Endothelial cell of umbilical vein (primary cell): ENCODE measurements at regions not wholly inside any gene's neighbourhood (a gene's known extent, or its start where the extent isn't known, plus 50 kb on each side); places are given as distances from the start of the nearest gene placed in this dataset.

Experiments
- POLR2A ChIP-seq: IDR thresholded peaks from 2 replicates; pipeline ENCODE4 v1.6.1; 2012; ENCODE audit warnings: low read depth, mild to moderate bottlenecking, control low read depth, low read length
- TF ChIP-seq, protein P1 (sequence below), 2 donors: IDR thresholded peaks; 1 replicate in 1 of 2; 2 replicates in 1 of 2; pipeline ENCODE4 v1.5.1; 2011; ENCODE audit warnings: low read length in 2 of 2, mild to moderate bottlenecking in 2 of 2, moderate library complexity in 2 of 2, control low read depth in 1 of 2, inconsistent platforms in 1 of 2, low read depth in 1 of 2; ENCODE audit not compliant: insufficient read depth in 1 of 2; ENCODE audit errors: extremely low read depth in 1 of 2

DNA sequence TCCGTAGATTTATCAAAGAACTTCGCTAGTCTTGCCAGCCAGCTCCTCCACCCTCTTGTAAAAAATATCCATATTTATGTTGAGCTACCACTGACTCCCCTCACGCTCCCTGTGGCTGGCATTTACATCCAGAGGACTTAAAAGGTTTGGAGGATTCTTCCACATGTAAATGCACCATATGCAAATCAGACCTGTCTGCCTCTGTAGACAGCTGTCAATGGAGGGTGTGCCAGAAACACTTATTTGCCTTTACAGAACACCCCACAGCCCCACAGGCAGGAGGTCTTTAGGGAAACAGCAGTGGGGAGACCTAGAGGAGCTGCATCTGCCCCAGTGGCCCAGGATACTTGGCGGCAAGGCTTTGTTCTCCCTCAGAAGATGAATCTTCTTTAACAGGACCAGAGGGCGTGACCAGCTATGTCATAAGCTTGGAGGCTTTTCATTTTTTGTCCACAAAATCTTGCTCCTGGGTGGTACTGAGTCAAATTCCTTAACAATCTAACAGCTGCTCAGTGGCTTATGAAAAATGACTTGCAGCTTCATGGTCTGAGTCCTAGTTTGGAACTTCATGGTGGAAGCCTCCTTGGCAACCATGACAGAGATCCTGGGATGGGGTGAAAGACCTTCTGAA is 535.8 kb downstream of the EBF1 start:
- TF ChIP-seq, protein P1, sequence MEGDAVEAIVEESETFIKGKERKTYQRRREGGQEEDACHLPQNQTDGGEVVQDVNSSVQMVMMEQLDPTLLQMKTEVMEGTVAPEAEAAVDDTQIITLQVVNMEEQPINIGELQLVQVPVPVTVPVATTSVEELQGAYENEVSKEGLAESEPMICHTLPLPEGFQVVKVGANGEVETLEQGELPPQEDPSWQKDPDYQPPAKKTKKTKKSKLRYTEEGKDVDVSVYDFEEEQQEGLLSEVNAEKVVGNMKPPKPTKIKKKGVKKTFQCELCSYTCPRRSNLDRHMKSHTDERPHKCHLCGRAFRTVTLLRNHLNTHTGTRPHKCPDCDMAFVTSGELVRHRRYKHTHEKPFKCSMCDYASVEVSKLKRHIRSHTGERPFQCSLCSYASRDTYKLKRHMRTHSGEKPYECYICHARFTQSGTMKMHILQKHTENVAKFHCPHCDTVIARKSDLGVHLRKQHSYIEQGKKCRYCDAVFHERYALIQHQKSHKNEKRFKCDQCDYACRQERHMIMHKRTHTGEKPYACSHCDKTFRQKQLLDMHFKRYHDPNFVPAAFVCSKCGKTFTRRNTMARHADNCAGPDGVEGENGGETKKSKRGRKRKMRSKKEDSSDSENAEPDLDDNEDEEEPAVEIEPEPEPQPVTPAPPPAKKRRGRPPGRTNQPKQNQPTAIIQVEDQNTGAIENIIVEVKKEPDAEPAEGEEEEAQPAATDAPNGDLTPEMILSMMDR (IDR thresholded peaks at IDR 0.05; ENCODE audit: extremely low read depth in 1 of 2, insufficient read depth in 1 of 2, low read depth in 1 of 2, low read length in 2 of 2): no peak
- TF ChIP-seq POLR2A: no peak
